ENCODE measurements at regions not wholly inside any gene's neighbourhood (a gene's known extent, or its start where the extent isn't known, plus 50 kb on each side); places are given as distances from the start of the nearest gene placed in this dataset.

- Histone ChIP-seq H3K4me2 (ENCODE audit: insufficient read depth, low read length) (no peak overlapping the region), H3K27me3 (ENCODE audit: insufficient read depth, low read length) (peaks cover 3% of the 10 kb centered on the region), H3K27ac (ENCODE audit: low read depth, low read length) (no peak overlapping the region), H3K9me3 (ENCODE audit: low read depth, low read length) (no peaks in the 10 kb centered on the region), H3K4me1 (ENCODE audit: insufficient read depth, low read length) (no peaks in the 10 kb centered on the region), H3K36me3 (ENCODE audit: insufficient read depth, low read length) (no peaks in the 10 kb centered on the region), H4K20me1 (ENCODE audit: insufficient read depth, low read length) (no peaks in the 10 kb centered on the region), H3K4me3 (ENCODE audit: insufficient read depth, low read length) (no peak overlapping the region), H3K79me2 (ENCODE audit: insufficient read depth, low read length) (no peaks in the 10 kb centered on the region), H2AFZ (ENCODE audit: low read length) (no peak overlapping the region)
- TF ChIP-seq, protein P1, sequence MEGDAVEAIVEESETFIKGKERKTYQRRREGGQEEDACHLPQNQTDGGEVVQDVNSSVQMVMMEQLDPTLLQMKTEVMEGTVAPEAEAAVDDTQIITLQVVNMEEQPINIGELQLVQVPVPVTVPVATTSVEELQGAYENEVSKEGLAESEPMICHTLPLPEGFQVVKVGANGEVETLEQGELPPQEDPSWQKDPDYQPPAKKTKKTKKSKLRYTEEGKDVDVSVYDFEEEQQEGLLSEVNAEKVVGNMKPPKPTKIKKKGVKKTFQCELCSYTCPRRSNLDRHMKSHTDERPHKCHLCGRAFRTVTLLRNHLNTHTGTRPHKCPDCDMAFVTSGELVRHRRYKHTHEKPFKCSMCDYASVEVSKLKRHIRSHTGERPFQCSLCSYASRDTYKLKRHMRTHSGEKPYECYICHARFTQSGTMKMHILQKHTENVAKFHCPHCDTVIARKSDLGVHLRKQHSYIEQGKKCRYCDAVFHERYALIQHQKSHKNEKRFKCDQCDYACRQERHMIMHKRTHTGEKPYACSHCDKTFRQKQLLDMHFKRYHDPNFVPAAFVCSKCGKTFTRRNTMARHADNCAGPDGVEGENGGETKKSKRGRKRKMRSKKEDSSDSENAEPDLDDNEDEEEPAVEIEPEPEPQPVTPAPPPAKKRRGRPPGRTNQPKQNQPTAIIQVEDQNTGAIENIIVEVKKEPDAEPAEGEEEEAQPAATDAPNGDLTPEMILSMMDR (IDR thresholded peaks at IDR 0.05; ENCODE audit: extremely low read depth, low read depth, low read length): no peak
- no peak for DNase-seq (ENCODE audit: insufficient read length, low spot score, missing footprints)
Observed at GRCh38 chr12:45503899-45504298, 225.6 kb upstream of the ARID2 start.

DNA sequence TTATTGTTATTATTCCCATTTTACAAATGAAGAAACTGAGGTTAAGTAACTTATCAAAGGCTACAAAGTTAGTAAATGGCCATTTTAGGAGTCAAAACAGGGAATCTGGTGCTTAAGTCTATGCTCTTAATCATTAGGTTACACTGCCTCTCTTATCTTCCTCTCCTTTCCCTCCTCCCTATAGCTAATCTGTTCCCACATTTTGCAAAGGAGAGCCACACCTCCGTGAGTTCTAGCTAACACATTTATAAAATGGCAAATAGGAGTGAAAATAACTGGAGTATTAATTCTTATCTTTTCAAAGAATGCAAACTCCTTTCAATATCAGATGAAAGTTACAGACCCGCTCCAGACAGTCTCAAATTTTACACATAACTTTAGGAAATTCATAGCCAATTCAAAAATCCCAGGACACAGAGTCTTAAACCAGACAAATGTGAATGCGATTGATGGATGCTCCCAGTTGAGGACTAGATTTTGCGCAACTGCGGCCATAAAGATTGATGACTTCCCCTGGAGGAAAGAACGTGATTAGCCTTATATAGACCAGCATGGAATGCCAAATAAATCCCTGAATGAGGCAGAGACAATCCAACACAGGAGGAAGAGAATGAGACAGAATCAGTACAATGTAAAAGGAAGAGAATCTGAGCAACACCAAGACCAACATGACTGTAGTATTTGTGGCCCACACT is 225.0 kb upstream of the ARID2 start:
- no peaks in the 10 kb centered on the region for H3K79me2 ChIP-seq (ENCODE audit: insufficient read depth, low read length)
- TF ChIP-seq, protein P1 (IDR thresholded peaks at IDR 0.05; ENCODE audit: extremely low read depth, low read depth, low read length): no peak
- H4K20me1 ChIP-seq (ENCODE audit: insufficient read depth, low read length): no peaks in the 10 kb centered on the region
- DNase-seq (ENCODE audit: insufficient read length, low spot score, missing footprints): no peak
- H3K4me3 ChIP-seq (ENCODE audit: insufficient read depth, low read length): no peak overlapping the region
- H3K27me3 ChIP-seq (ENCODE audit: insufficient read depth, low read length): peaks cover 3% of the 10 kb centered on the region
- no peaks in the 10 kb centered on the region for H3K9me3 ChIP-seq (ENCODE audit: low read depth, low read length)
- no peak overlapping the region for H3K27ac ChIP-seq (ENCODE audit: low read depth, low read length)
- H3K4me2 ChIP-seq (ENCODE audit: insufficient read depth, low read length): no peak overlapping the region
- no peaks in the 10 kb centered on the region for H3K4me1 ChIP-seq (ENCODE audit: insufficient read depth, low read length)
- no peaks in the 10 kb centered on the region for H3K36me3 ChIP-seq (ENCODE audit: insufficient read depth, low read length)
- H2AFZ ChIP-seq (ENCODE audit: low read length): no peak overlapping the region

GRCh38 chr12:45509187-45509586 is 220.3 kb upstream of the ARID2 start:
- H3K4me2 ChIP-seq (ENCODE audit: insufficient read depth, low read length): no peak overlapping the region
- no peaks in the 10 kb centered on the region for H3K79me2 ChIP-seq (ENCODE audit: insufficient read depth, low read length)
- H3K36me3 ChIP-seq (ENCODE audit: insufficient read depth, low read length): no peaks in the 10 kb centered on the region
- no peaks in the 10 kb centered on the region for H3K27me3 ChIP-seq (ENCODE audit: insufficient read depth, low read length)
- no peak overlapping the region for H3K4me3 ChIP-seq (ENCODE audit: insufficient read depth, low read length)
- TF ChIP-seq, protein P1 (IDR thresholded peaks at IDR 0.05; ENCODE audit: extremely low read depth, low read depth, low read length): no peak
- no peak for DNase-seq (ENCODE audit: insufficient read length, low spot score, missing footprints)
- H4K20me1 ChIP-seq (ENCODE audit: insufficient read depth, low read length): no peaks in the 10 kb centered on the region
- H3K9me3 ChIP-seq (ENCODE audit: low read depth, low read length): no peaks in the 10 kb centered on the region
- no peaks in the 10 kb centered on the region for H3K4me1 ChIP-seq (ENCODE audit: insufficient read depth, low read length)
- H3K27ac ChIP-seq (ENCODE audit: low read depth, low read length): no peak overlapping the region
- H2AFZ ChIP-seq (ENCODE audit: low read length): no peak overlapping the region

DNA sequence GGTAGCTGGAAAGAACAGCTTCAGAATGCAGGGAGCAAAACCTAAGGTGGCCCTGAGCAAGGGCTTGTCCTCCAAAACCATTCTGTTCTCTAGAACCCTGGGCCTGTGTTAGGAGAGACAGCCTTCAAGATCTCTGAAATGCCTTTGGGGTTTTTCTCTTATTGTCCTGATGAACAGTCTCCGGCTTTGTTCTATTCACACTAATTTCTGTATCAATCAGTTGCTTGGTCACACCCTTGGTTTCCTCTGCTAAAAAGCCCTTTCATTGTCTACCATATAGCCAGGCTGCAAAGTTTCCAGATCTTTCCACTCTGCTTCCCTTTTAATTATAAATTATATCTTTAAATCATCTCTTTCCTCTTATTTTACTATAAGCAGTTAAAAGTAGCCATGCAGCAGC is 219.9 kb upstream of the ARID2 start:
- Histone ChIP-seq H3K36me3 (ENCODE audit: insufficient read depth, low read length) (no peaks in the 10 kb centered on the region), H3K79me2 (ENCODE audit: insufficient read depth, low read length) (no peaks in the 10 kb centered on the region), H3K9me3 (ENCODE audit: low read depth, low read length) (no peaks in the 10 kb centered on the region), H4K20me1 (ENCODE audit: insufficient read depth, low read length) (no peaks in the 10 kb centered on the region), H2AFZ (ENCODE audit: low read length) (no peak overlapping the region), H3K4me3 (ENCODE audit: insufficient read depth, low read length) (no peak overlapping the region), H3K27ac (ENCODE audit: low read depth, low read length) (no peak overlapping the region), H3K4me1 (ENCODE audit: insufficient read depth, low read length) (no peaks in the 10 kb centered on the region), H3K27me3 (ENCODE audit: insufficient read depth, low read length) (no peaks in the 10 kb centered on the region), H3K4me2 (ENCODE audit: insufficient read depth, low read length) (no peak overlapping the region)
- TF ChIP-seq, protein P1 (IDR thresholded peaks at IDR 0.05; ENCODE audit: extremely low read depth, low read depth, low read length): no peak
- no peak for DNase-seq (ENCODE audit: insufficient read length, low spot score, missing footprints)
